GM12891 (cell line): ENCODE measurements at regions not wholly inside any gene's neighbourhood (a gene's known extent, or its start where the extent isn't known, plus 50 kb on each side); places are given as distances from the start of the nearest gene placed in this dataset.

ENCODE experiments used
- POLR2A ChIP-seq: IDR thresholded peaks from 2 replicates; pipeline ENCODE4 v1.6.1; 2011; ENCODE audit warnings: low read depth, low read length, control low read depth
- TAF1 ChIP-seq: IDR thresholded peaks from 2 replicates; pipeline ENCODE4 v1.6.1; 2011; ENCODE audit warnings: low read depth, low read length, control low read depth

DNA sequence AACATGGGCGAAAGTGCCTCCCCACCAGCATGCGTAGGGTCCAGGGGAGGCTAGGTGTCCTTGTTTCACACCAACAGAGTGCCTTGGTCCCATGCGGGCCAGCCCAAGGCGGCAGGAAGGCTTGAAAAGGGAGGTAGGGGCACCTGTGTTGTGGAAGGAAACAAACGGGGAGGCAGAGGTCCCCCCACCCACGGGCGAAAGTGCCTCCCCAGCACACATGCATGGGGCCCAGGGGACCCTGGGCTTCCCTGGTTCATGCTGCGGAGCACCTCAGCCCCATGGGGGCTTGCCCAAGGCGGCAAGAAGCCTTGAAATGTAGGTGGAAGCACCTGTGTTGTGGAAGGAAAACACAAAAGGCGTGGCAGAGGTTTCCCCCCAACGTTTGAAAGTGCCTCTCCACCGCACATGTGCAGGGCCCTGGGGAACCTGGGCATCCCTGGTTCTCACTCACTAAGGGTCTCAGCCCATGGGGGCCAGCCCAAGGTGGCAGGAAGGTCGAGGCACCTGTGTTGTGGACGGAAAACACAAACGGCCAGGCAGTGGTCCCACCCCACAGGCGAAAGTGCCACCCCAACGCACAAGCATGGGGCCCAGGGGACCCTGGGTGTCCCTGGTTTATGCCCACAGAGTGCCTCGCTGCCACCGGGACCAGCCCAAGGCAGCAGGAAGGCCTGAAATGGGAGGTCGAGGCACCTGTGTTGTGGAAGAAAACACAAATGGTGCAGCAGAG is 374.7 kb downstream of the ALG10 start:
- TF ChIP-seq POLR2A (no peak), TAF1 (no peak)
